ENCODE measurements at regions not wholly inside any gene's neighbourhood (a gene's known extent, or its start where the extent isn't known, plus 50 kb on each side); places are given as distances from the start of the nearest gene placed in this dataset.

- POLR2A ChIA-PET, result no interaction called here
- H3K79me2 ChIP-seq (ENCODE audit: control insufficient read depth, insufficient read depth, low read length), result no peaks in the 10 kb centered on the region
- H4K20me1 ChIP-seq (replicated peaks; ENCODE audit: control insufficient read depth, extremely low read depth, insufficient read depth, low read length), result no peaks in the 10 kb centered on the region
- H3K27ac ChIP-seq (ENCODE audit: insufficient read depth, low read depth, low read length), result no peak overlapping the region
- intact Hi-C loops (cut with micrococcal nuclease) (no loop called here), dilution Hi-C loops (cut with MboI; ENCODE audit: extremely low pct_ligation_motif_present, low sequenced_read_pairs) (no loop called here)
- TF ChIP-seq FOS (IDR thresholded peaks at IDR 0.05; ENCODE audit: borderline replicate concordance, insufficient read depth, low read length) (no peak), MYC (IDR thresholded peaks at IDR 0.05; ENCODE audit: low read depth, low read length) (no peak), POLR2A (IDR thresholded peaks at IDR 0.05; ENCODE audit: low read depth, low read length) (no peak), EZH2 (IDR thresholded peaks at IDR 0.05; ENCODE audit: borderline replicate concordance, low read depth, low read length, severe bottlenecking) (no peak), GATA2 (IDR thresholded peaks at IDR 0.05; ENCODE audit: insufficient read depth, insufficient read length, low read depth, low read length) (no peak), MAX (IDR thresholded peaks at IDR 0.05; ENCODE audit: insufficient read depth, insufficient read length) (no peak), CTCF (IDR thresholded peaks at IDR 0.05; ENCODE audit: extremely low read depth in 1 of 2, insufficient read depth in 1 of 2, low read depth in 1 of 2, low read length in 2 of 2) (no peak), POLR2AphosphoS5 (IDR thresholded peaks at IDR 0.05; ENCODE audit: insufficient read depth, low read depth, low read length) (no peak), JUN (IDR thresholded peaks at IDR 0.05; ENCODE audit: borderline replicate concordance, insufficient read depth, insufficient read length, low read depth) (no peak)
- BruUV-seq (replicated peaks), result no TSS peak
- no peaks in the 10 kb centered on the region for H3K9me1 ChIP-seq (replicated peaks; ENCODE audit: control insufficient read depth, extremely low read depth, insufficient read depth, low read length)
- H2AFZ ChIP-seq (ENCODE audit: low read depth, low read length), result no peak overlapping the region
- H3K9ac ChIP-seq (replicated peaks; ENCODE audit: extremely low read depth, insufficient read depth, low read length), result no peak overlapping the region
- H3K4me3 ChIP-seq (replicated peaks in 1 of 3; ENCODE audit: insufficient read depth in 1 of 3, low read depth in 1 of 3, low read length in 3 of 3), result no peak overlapping the region
- CTCF ChIA-PET, result no interaction called here
- H3K4me1 ChIP-seq (ENCODE audit: control insufficient read depth, extremely low read depth, insufficient read depth, low read length), result no peaks in the 10 kb centered on the region
- peaks cover 1% of the 10 kb centered on the region for H3K9me3 ChIP-seq (replicated peaks; ENCODE audit: control insufficient read depth, insufficient read depth, low read length)
- FAIRE-seq (no peak), DNase-seq (ENCODE audit: low read depth, low spot score) (no peak)
- no peaks in the 10 kb centered on the region for H3K27me3 ChIP-seq (ENCODE audit: control insufficient read depth in 2 of 2, insufficient read depth in 2 of 2, low read length in 2 of 2)
- no peak overlapping the region for H3K4me2 ChIP-seq (ENCODE audit: insufficient read depth, low read length)
- H3K36me3 ChIP-seq (ENCODE audit: control insufficient read depth in 2 of 2, extremely low read depth in 1 of 2, insufficient read depth in 2 of 2, low read length in 2 of 2), result no peaks in the 10 kb centered on the region
Observed at GRCh38 chr3:164903820-164904451, 174.4 kb downstream of the SI start.

Data from endothelial cell of umbilical vein (primary cell).